ENCODE measurements at regions not wholly inside any gene's neighbourhood (a gene's known extent, or its start where the extent isn't known, plus 50 kb on each side); places are given as distances from the start of the nearest gene placed in this dataset.

DNA sequence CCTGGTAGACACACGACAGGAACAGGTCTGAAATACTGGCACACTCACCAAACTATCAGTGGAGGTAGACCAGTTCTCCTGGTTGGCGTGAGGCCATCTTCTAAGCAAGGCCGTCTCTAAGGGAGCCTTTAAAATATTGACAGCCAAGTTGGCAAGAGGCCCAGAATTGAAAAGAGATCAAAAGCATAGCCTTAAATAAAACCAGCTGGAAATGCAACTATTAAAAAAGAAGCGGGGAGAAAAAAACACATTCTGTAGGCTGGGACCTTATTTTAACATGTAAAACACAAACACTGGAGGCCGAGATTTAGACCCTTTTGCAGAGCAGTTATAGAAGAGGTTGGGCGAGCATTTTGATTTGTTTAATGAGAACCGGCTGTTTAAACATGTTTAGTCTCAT lies 233.0 kb upstream of the CLNK start:
- TF ChIP-seq, protein P1, sequence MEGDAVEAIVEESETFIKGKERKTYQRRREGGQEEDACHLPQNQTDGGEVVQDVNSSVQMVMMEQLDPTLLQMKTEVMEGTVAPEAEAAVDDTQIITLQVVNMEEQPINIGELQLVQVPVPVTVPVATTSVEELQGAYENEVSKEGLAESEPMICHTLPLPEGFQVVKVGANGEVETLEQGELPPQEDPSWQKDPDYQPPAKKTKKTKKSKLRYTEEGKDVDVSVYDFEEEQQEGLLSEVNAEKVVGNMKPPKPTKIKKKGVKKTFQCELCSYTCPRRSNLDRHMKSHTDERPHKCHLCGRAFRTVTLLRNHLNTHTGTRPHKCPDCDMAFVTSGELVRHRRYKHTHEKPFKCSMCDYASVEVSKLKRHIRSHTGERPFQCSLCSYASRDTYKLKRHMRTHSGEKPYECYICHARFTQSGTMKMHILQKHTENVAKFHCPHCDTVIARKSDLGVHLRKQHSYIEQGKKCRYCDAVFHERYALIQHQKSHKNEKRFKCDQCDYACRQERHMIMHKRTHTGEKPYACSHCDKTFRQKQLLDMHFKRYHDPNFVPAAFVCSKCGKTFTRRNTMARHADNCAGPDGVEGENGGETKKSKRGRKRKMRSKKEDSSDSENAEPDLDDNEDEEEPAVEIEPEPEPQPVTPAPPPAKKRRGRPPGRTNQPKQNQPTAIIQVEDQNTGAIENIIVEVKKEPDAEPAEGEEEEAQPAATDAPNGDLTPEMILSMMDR (IDR thresholded peaks at IDR 0.05; ENCODE audit: insufficient read depth, low read length) = no peak
- no peak for TF ChIP-seq POLR2AphosphoS5 (IDR thresholded peaks at IDR 0.05; ENCODE audit: low read depth)
- TF ChIP-seq, protein P2, sequence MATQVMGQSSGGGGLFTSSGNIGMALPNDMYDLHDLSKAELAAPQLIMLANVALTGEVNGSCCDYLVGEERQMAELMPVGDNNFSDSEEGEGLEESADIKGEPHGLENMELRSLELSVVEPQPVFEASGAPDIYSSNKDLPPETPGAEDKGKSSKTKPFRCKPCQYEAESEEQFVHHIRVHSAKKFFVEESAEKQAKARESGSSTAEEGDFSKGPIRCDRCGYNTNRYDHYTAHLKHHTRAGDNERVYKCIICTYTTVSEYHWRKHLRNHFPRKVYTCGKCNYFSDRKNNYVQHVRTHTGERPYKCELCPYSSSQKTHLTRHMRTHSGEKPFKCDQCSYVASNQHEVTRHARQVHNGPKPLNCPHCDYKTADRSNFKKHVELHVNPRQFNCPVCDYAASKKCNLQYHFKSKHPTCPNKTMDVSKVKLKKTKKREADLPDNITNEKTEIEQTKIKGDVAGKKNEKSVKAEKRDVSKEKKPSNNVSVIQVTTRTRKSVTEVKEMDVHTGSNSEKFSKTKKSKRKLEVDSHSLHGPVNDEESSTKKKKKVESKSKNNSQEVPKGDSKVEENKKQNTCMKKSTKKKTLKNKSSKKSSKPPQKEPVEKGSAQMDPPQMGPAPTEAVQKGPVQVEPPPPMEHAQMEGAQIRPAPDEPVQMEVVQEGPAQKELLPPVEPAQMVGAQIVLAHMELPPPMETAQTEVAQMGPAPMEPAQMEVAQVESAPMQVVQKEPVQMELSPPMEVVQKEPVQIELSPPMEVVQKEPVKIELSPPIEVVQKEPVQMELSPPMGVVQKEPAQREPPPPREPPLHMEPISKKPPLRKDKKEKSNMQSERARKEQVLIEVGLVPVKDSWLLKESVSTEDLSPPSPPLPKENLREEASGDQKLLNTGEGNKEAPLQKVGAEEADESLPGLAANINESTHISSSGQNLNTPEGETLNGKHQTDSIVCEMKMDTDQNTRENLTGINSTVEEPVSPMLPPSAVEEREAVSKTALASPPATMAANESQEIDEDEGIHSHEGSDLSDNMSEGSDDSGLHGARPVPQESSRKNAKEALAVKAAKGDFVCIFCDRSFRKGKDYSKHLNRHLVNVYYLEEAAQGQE (IDR thresholded peaks at IDR 0.05; ENCODE audit: insufficient replicate concordance, low read depth) = no peak
- no peak for TF ChIP-seq SPI1 (IDR thresholded peaks at IDR 0.05; ENCODE audit: borderline replicate concordance, low read depth)
